ENCODE measurements at regions not wholly inside any gene's neighbourhood (a gene's known extent, or its start where the extent isn't known, plus 50 kb on each side); places are given as distances from the start of the nearest gene placed in this dataset.

GRCh38 chr4:187663076-187663475 lies 332.5 kb upstream of the ZFP42 start:
- Histone ChIP-seq H3K27ac (ENCODE audit: low read length in 2 of 2) (no peak overlapping the region), H3K36me3 (replicated peaks in 1 of 2; ENCODE audit: control extremely low read depth in 1 of 2, control insufficient read depth in 1 of 2, extremely low read depth in 1 of 2, insufficient read depth in 2 of 2, low read length in 1 of 2) (no peaks in the 10 kb centered on the region), H3K27me3 (replicated peaks in 1 of 4; ENCODE audit: control extremely low read depth in 1 of 4, control insufficient read depth in 3 of 4, insufficient read depth in 4 of 4, low read length in 3 of 4) (no peaks in the 10 kb centered on the region), H3K4me2 (replicated peaks; ENCODE audit: low read depth, low read length, poor library complexity, severe bottlenecking) (no peak overlapping the region), H3K4me3 (ENCODE audit: control extremely low read depth in 1 of 5, extremely low read depth in 1 of 5, insufficient read depth in 1 of 5, low read depth in 2 of 5, low read length in 4 of 5) (no peak overlapping the region), H3K4me1 (ENCODE audit: control insufficient read depth in 2 of 2, insufficient read depth in 2 of 2, low read length in 2 of 2) (no peaks in the 10 kb centered on the region), H3K9ac (ENCODE audit: low read length) (no peak overlapping the region), H3K79me2 (ENCODE audit: control insufficient read depth, insufficient read depth, low read length) (no peaks in the 10 kb centered on the region), H4K20me1 (ENCODE audit: control insufficient read depth, insufficient read depth, low read length, poor library complexity, severe bottlenecking) (no peaks in the 10 kb centered on the region), H3K9me3 (ENCODE audit: control extremely low read depth in 1 of 3, control insufficient read depth in 2 of 3, insufficient read depth in 1 of 3, low read length in 2 of 3) (no peaks in the 10 kb centered on the region), H2AFZ (ENCODE audit: insufficient read depth, low read depth, low read length, poor library complexity, severe bottlenecking) (no peak overlapping the region)
- no peaks in the 10 kb centered on the region for H3K4me1 Mint-ChIP-seq
- no peak overlapping the region for H3K27ac Mint-ChIP-seq
- intact Hi-C loops (cut with micrococcal nuclease), result no loop called here
- DNase-seq (no peak), ATAC-seq (ENCODE audit: low read depth) (no peak)
- peaks cover 4% of the 10 kb centered on the region for H3K9me3 Mint-ChIP-seq (ENCODE audit: insufficient read depth)
- CTCF ChIA-PET, result no interaction called here
- POLR2A ChIA-PET, result no interaction called here
- H3K4me3 Mint-ChIP-seq, result no peak overlapping the region
- TF ChIP-seq EZH2 (IDR thresholded peaks at IDR 0.05; ENCODE audit: borderline replicate concordance, insufficient read depth, low read depth, low read length, poor library complexity, severe bottlenecking), result no peak
- TF ChIP-seq CTCF (IDR thresholded peaks at IDR 0.05), result no peak
- no peaks in the 10 kb centered on the region for H3K27me3 Mint-ChIP-seq
- WGBS (ENCODE audit: insufficient coverage), result 72% methylated on average over 4 of the region's 4 CpGs

- Histone ChIP-seq H3K4me1 (ENCODE audit: control insufficient read depth in 2 of 2, insufficient read depth in 2 of 2, low read length in 2 of 2) (no peaks in the 10 kb centered on the region), H3K27ac (ENCODE audit: low read length in 2 of 2) (no peak overlapping the region), H3K9me3 (ENCODE audit: control extremely low read depth in 1 of 3, control insufficient read depth in 2 of 3, insufficient read depth in 1 of 3, low read length in 2 of 3) (no peaks in the 10 kb centered on the region), H2AFZ (ENCODE audit: insufficient read depth, low read depth, low read length, poor library complexity, severe bottlenecking) (no peak overlapping the region), H4K20me1 (ENCODE audit: control insufficient read depth, insufficient read depth, low read length, poor library complexity, severe bottlenecking) (no peaks in the 10 kb centered on the region), H3K9ac (ENCODE audit: low read length) (no peak overlapping the region), H3K4me2 (replicated peaks; ENCODE audit: low read depth, low read length, poor library complexity, severe bottlenecking) (no peak overlapping the region), H3K79me2 (ENCODE audit: control insufficient read depth, insufficient read depth, low read length) (no peaks in the 10 kb centered on the region), H3K4me3 (ENCODE audit: control extremely low read depth in 1 of 5, extremely low read depth in 1 of 5, insufficient read depth in 1 of 5, low read depth in 2 of 5, low read length in 4 of 5) (no peak overlapping the region), H3K27me3 (replicated peaks in 1 of 4; ENCODE audit: control extremely low read depth in 1 of 4, control insufficient read depth in 3 of 4, insufficient read depth in 4 of 4, low read length in 3 of 4) (no peaks in the 10 kb centered on the region), H3K36me3 (replicated peaks in 1 of 2; ENCODE audit: control extremely low read depth in 1 of 2, control insufficient read depth in 1 of 2, extremely low read depth in 1 of 2, insufficient read depth in 2 of 2, low read length in 1 of 2) (no peaks in the 10 kb centered on the region)
- DNase-seq (no peak), ATAC-seq (ENCODE audit: low read depth) (no peak)
- Mint-ChIP-seq H3K4me3 (no peak overlapping the region), H3K9me3 (ENCODE audit: insufficient read depth) (peaks cover 4% of the 10 kb centered on the region), H3K27me3 (no peaks in the 10 kb centered on the region), H3K27ac (no peak overlapping the region), H3K4me1 (no peaks in the 10 kb centered on the region)
- 90% methylated on average over 2 of the region's 5 CpGs for WGBS (ENCODE audit: insufficient coverage)
- POLR2A ChIA-PET, result no interaction called here
- intact Hi-C loops (cut with micrococcal nuclease), result no loop called here
- TF ChIP-seq EZH2 (IDR thresholded peaks at IDR 0.05; ENCODE audit: borderline replicate concordance, insufficient read depth, low read depth, low read length, poor library complexity, severe bottlenecking), result no peak
- TF ChIP-seq CTCF (IDR thresholded peaks at IDR 0.05), result no peak
- CTCF ChIA-PET, result no interaction called here
Measured at GRCh38 chr4:187664011-187664410, 331.6 kb upstream of the ZFP42 start.

Measured in B cell (primary cell).